Activated naive CD4-positive, alpha-beta T cell treated with anti-CD3 and anti-CD28 coated beads, Interleukin-2, amount 50 U/mL, for 16 hours (primary cell): ENCODE measurements at regions not wholly inside any gene's neighbourhood (a gene's known extent, or its start where the extent isn't known, plus 50 kb on each side); places are given as distances from the start of the nearest gene placed in this dataset.

Source experiments
- DNase-seq: peaks from one replicate; pipeline ENCODE4 v3.0.0-alpha.2; 2020

GRCh38 chr6:14834851-14835530, 410.9 kb upstream of the JARID2 start:
- no peak for DNase-seq

- DNase-seq, result no peak
Measured at GRCh38 chr6:14837435-14837834, 408.4 kb upstream of the JARID2 start.

GRCh38 chr6:14838133-14838583, 407.7 kb upstream of the JARID2 start:
- no peak for DNase-seq

- DNase-seq, result no peak
Measured at GRCh38 chr6:14841901-14842421, 403.9 kb upstream of the JARID2 start.

GRCh38 chr6:14844411-14844810, 401.5 kb upstream of the JARID2 start:
- DNase-seq, result no peak

GRCh38 chr6:14848019-14848418, 397.9 kb upstream of the JARID2 start:
- DNase-seq, result no peak

- no peak for DNase-seq
Measured at GRCh38 chr6:14849185-14849584, 396.7 kb upstream of the JARID2 start.

- DNase-seq, result no peak
Measured at GRCh38 chr6:14851281-14851680, 394.6 kb upstream of the JARID2 start.

- DNase-seq, result no peak
Measured at GRCh38 chr6:14852375-14852774, 393.5 kb upstream of the JARID2 start.

- no peak for DNase-seq
Measured at GRCh38 chr6:14856177-14856576, 389.7 kb upstream of the JARID2 start.

GRCh38 chr6:14857001-14857400, 388.9 kb upstream of the JARID2 start:
- DNase-seq, result no peak

GRCh38 chr6:14857501-14857900, 388.4 kb upstream of the JARID2 start:
- peak; percentile 73 for DNase-seq

GRCh38 chr6:14858808-14859207, 387.1 kb upstream of the JARID2 start:
- DNase-seq, result peak; percentile 13

GRCh38 chr6:14860774-14861173, 385.1 kb upstream of the JARID2 start:
- DNase-seq, result no peak

- DNase-seq, result no peak
Measured at GRCh38 chr6:14861491-14861943, 384.4 kb upstream of the JARID2 start.

- no peak for DNase-seq
Measured at GRCh38 chr6:14862845-14863244, 383.0 kb upstream of the JARID2 start.

GRCh38 chr6:14863902-14864850, 381.7 kb upstream of the JARID2 start:
- DNase-seq, result no peak

- no peak for DNase-seq
Measured at GRCh38 chr6:14865531-14866100, 380.3 kb upstream of the JARID2 start.

- DNase-seq, result no peak
Measured at GRCh38 chr6:14867802-14868201, 378.1 kb upstream of the JARID2 start.

- DNase-seq, result no peak
Measured at GRCh38 chr6:14871221-14871620, 374.6 kb upstream of the JARID2 start.

- no peak for DNase-seq
Measured at GRCh38 chr6:14873101-14873500, 372.8 kb upstream of the JARID2 start.

- DNase-seq, result no peak
Measured at GRCh38 chr6:14873781-14874441, 372.0 kb upstream of the JARID2 start.

- no peak for DNase-seq
Measured at GRCh38 chr6:14874975-14875480, 370.8 kb upstream of the JARID2 start.
